ENCODE measurements at regions not wholly inside any gene's neighbourhood (a gene's known extent, or its start where the extent isn't known, plus 50 kb on each side); places are given as distances from the start of the nearest gene placed in this dataset.

GRCh38 chr3:24945563-24945962 lies 450.9 kb upstream of the THRB start:
- H3K4me3 ChIP-seq (ENCODE audit: low read depth, low read length), result no peak overlapping the region
- no peak for TF ChIP-seq CTCF (IDR thresholded peaks at IDR 0.05; ENCODE audit: borderline replicate concordance, insufficient read depth, low read depth, low read length)

- H3K4me3 ChIP-seq (ENCODE audit: low read depth, low read length), result no peak overlapping the region
Observed at GRCh38 chr3:24947103-24947502, 452.5 kb upstream of the THRB start.

GRCh38 chr3:24951180-24951579 lies 456.5 kb upstream of the THRB start:
- no peak overlapping the region for H3K4me3 ChIP-seq (ENCODE audit: low read depth, low read length)
- TF ChIP-seq CTCF (IDR thresholded peaks at IDR 0.05; ENCODE audit: borderline replicate concordance, insufficient read depth, low read depth, low read length), result no peak

More at GRCh38 chr3:24947103-24947502, 452.5 kb upstream of the THRB start:
- TF ChIP-seq CTCF (IDR thresholded peaks at IDR 0.05; ENCODE audit: borderline replicate concordance, insufficient read depth, low read depth, low read length), result no peak

GRCh38 chr3:24952388-24952787 lies 457.7 kb upstream of the THRB start:
- no peak for TF ChIP-seq CTCF (IDR thresholded peaks at IDR 0.05; ENCODE audit: borderline replicate concordance, insufficient read depth, low read depth, low read length)
- no peak overlapping the region for H3K4me3 ChIP-seq (ENCODE audit: low read depth, low read length)

- no peak overlapping the region for H3K4me3 ChIP-seq (ENCODE audit: low read depth, low read length)
- TF ChIP-seq CTCF (IDR thresholded peaks at IDR 0.05; ENCODE audit: borderline replicate concordance, insufficient read depth, low read depth, low read length), result no peak
Observed at GRCh38 chr3:24953060-24953771, 458.6 kb upstream of the THRB start.

GRCh38 chr3:24956613-24957012 lies 462.0 kb upstream of the THRB start:
- H3K4me3 ChIP-seq (ENCODE audit: low read depth, low read length), result no peak overlapping the region
- TF ChIP-seq CTCF (IDR thresholded peaks at IDR 0.05; ENCODE audit: borderline replicate concordance, insufficient read depth, low read depth, low read length), result no peak

- TF ChIP-seq CTCF (IDR thresholded peaks at IDR 0.05; ENCODE audit: borderline replicate concordance, insufficient read depth, low read depth, low read length), result no peak
- H3K4me3 ChIP-seq (ENCODE audit: low read depth, low read length), result no peak overlapping the region
Observed at GRCh38 chr3:24958271-24958670, 463.6 kb upstream of the THRB start.
